Astrocyte (in vitro differentiated cells and primary cell): ENCODE measurements at regions not wholly inside any gene's neighbourhood (a gene's known extent, or its start where the extent isn't known, plus 50 kb on each side); places are given as distances from the start of the nearest gene placed in this dataset.

ENCODE experiments used
- DNase-seq: peaks from one replicate; pipeline ENCODE4 v3.0.0-alpha.2; 2010; ENCODE audit warnings: low read depth
- FAIRE-seq: peaks from 2 replicates; lab custom pipeline; 2011; peaks lifted over from hg19 to GRCh38; lab: Jason Lieb, UNC
- H2AFZ ChIP-seq: 2 replicates; pipeline ENCODE4 v1.6.0; 2012; ENCODE audit warnings: low read depth, low read length, inconsistent platforms
- H3K27ac ChIP-seq: 2 replicates; pipeline ENCODE4 v1.5.1; 2011; ENCODE audit warnings: low read depth, low read length, inconsistent platforms
- H3K27me3 ChIP-seq: 2 replicates; pipeline ENCODE4 v1.6.0; 2011; ENCODE audit warnings: low read length, inconsistent platforms; ENCODE audit not compliant: insufficient read depth
- H3K36me3 ChIP-seq: 2 replicates; pipeline ENCODE4 v1.5.1; 2011; ENCODE audit warnings: low read length, inconsistent platforms; ENCODE audit not compliant: insufficient read depth
- H3K4me1 ChIP-seq: 2 replicates; pipeline ENCODE4 v1.5.1; 2011; ENCODE audit warnings: low read length, inconsistent platforms; ENCODE audit not compliant: insufficient read depth
- H3K4me2 ChIP-seq: 2 replicates; pipeline ENCODE4 v1.6.0; 2012; ENCODE audit warnings: low read length, inconsistent platforms
- H3K4me3 ChIP-seq: 2 replicates; pipeline ENCODE4 v1.5.1; 2011; ENCODE audit warnings: low read depth, mild to moderate bottlenecking, low read length, inconsistent platforms; ENCODE audit not compliant: insufficient read depth
- H3K79me2 ChIP-seq: 2 replicates; pipeline ENCODE4 v1.6.0; 2012; ENCODE audit warnings: mild to moderate bottlenecking, low read length, inconsistent platforms; ENCODE audit not compliant: insufficient read depth
- H3K9ac ChIP-seq: 2 replicates; pipeline ENCODE4 v1.6.0; 2012; ENCODE audit warnings: mild to moderate bottlenecking, low read length, inconsistent platforms
- H3K9me3 ChIP-seq: 2 replicates; pipeline ENCODE4 v1.5.1; 2012; ENCODE audit warnings: low read depth, mild to moderate bottlenecking, low read length, inconsistent platforms; ENCODE audit not compliant: insufficient read depth
- H4K20me1 ChIP-seq: 2 replicates; pipeline ENCODE4 v1.6.0; 2012; ENCODE audit warnings: low read length, inconsistent platforms; ENCODE audit not compliant: insufficient read depth
- H3K27ac Mint-ChIP-seq: one replicate; pipeline ENCODE4 v1.8.0; 2021; ENCODE audit warnings: mild to moderate bottlenecking, mixed read lengths; ENCODE audit not compliant: unreplicated experiment
- H3K27me3 Mint-ChIP-seq: one replicate; pipeline ENCODE4 v1.8.0; 2021; ENCODE audit warnings: low read depth, mixed read lengths; ENCODE audit not compliant: unreplicated experiment
- H3K36me3 Mint-ChIP-seq: one replicate; pipeline ENCODE4 v1.8.0; 2021; ENCODE audit warnings: low read depth, mixed read lengths; ENCODE audit not compliant: unreplicated experiment
- H3K4me1 Mint-ChIP-seq: one replicate; pipeline ENCODE4 v1.8.0; 2021; ENCODE audit warnings: low read depth, mixed read lengths; ENCODE audit not compliant: unreplicated experiment
- H3K4me3 Mint-ChIP-seq: one replicate; pipeline ENCODE4 v1.8.0; 2021; ENCODE audit warnings: mild to moderate bottlenecking, moderate library complexity, mixed read lengths; ENCODE audit not compliant: unreplicated experiment
- H3K9me3 Mint-ChIP-seq: one replicate; pipeline ENCODE4 v1.8.0; 2021; ENCODE audit warnings: mild to moderate bottlenecking, mixed read lengths; ENCODE audit not compliant: unreplicated experiment
- CTCF ChIP-seq: IDR thresholded peaks from 2 replicates; pipeline ENCODE4 v1.5.1; 2011; ENCODE audit warnings: low read depth, mild to moderate bottlenecking, inconsistent platforms, low read length, moderate library complexity; ENCODE audit not compliant: insufficient read depth
- EZH2 ChIP-seq: IDR thresholded peaks from 2 replicates; pipeline ENCODE4 v1.6.1; 2012; ENCODE audit warnings: mild to moderate bottlenecking, low read length, inconsistent platforms; ENCODE audit not compliant: insufficient read depth

- Histone ChIP-seq H2AFZ (no peak overlapping the region), H3K9ac (no peak overlapping the region), H3K9me3 (no peaks in the 10 kb centered on the region), H3K4me2 (no peak overlapping the region), H3K4me3 (no peak overlapping the region), H3K27me3 (peaks cover 2% of the 10 kb centered on the region), H3K79me2 (no peaks in the 10 kb centered on the region), H4K20me1 (no peaks in the 10 kb centered on the region), H3K4me1 (peaks cover 5% of the 10 kb centered on the region), H3K36me3 (no peaks in the 10 kb centered on the region), H3K27ac (no peak overlapping the region)
- Mint-ChIP-seq H3K4me3 (no peak overlapping the region), H3K9me3 (no peaks in the 10 kb centered on the region), H3K4me1 (no peaks in the 10 kb centered on the region), H3K36me3 (no peaks in the 10 kb centered on the region), H3K27ac (no peak overlapping the region), H3K27me3 (no peaks in the 10 kb centered on the region)
- FAIRE-seq (no peak), DNase-seq (no peak)
- TF ChIP-seq CTCF: no peak
- TF ChIP-seq EZH2: no peak
Measured at GRCh38 chr4:57490520-57491255, 380.5 kb upstream of the IGFBP7 start.

GRCh38 chr4:57488366-57489162, 378.4 kb upstream of the IGFBP7 start:
- no peaks in the 10 kb centered on the region for H4K20me1 ChIP-seq
- FAIRE-seq: no peak
- no peak overlapping the region for H3K9ac ChIP-seq
- no peaks in the 10 kb centered on the region for H3K79me2 ChIP-seq
- H3K36me3 ChIP-seq: no peaks in the 10 kb centered on the region
- TF ChIP-seq CTCF: no peak
- no peak for TF ChIP-seq EZH2
- no peak for DNase-seq
- peaks cover 5% of the 10 kb centered on the region for H3K4me1 ChIP-seq
- H3K27ac ChIP-seq: no peak overlapping the region
- no peak overlapping the region for H3K4me3 Mint-ChIP-seq
- H3K36me3 Mint-ChIP-seq: no peaks in the 10 kb centered on the region
- no peak overlapping the region for H3K4me2 ChIP-seq
- H3K9me3 Mint-ChIP-seq: no peaks in the 10 kb centered on the region
- H3K4me1 Mint-ChIP-seq: no peaks in the 10 kb centered on the region
- H3K27ac Mint-ChIP-seq: no peak overlapping the region
- H2AFZ ChIP-seq: no peak overlapping the region
- no peaks in the 10 kb centered on the region for H3K9me3 ChIP-seq
- H3K27me3 Mint-ChIP-seq: no peaks in the 10 kb centered on the region
- no peak overlapping the region for H3K4me3 ChIP-seq
- peaks cover 2% of the 10 kb centered on the region for H3K27me3 ChIP-seq
